ENCODE measurements at regions not wholly inside any gene's neighbourhood (a gene's known extent, or its start where the extent isn't known, plus 50 kb on each side); places are given as distances from the start of the nearest gene placed in this dataset.

GRCh38 chr6:138677538-138677937 lies 96.0 kb upstream of the CCDC28A start:
- no peak overlapping the region for H2BK12ac ChIP-seq (ENCODE audit: insufficient read length, low read depth, low read length)
- H3K27ac ChIP-seq (ENCODE audit: insufficient read length, low read depth, low read length), result no peak overlapping the region
- H3K27me3 Mint-ChIP-seq (ENCODE audit: low read depth), result no peaks in the 10 kb centered on the region
- H2AK5ac ChIP-seq (ENCODE audit: insufficient read length, low read length), result no peak overlapping the region
- no CpG with 5 or more reads among the region's 6 CpGs for WGBS (ENCODE audit: extremely low coverage, insufficient read length, low lambda C conversion rate)
- H3K36me3 Mint-ChIP-seq (ENCODE audit: insufficient read depth in 1 of 3, low read depth in 3 of 3), result peaks cover 0 to 11% (median 7%) of the 10 kb centered on the region in 3 experiments
- H3K4me2 ChIP-seq (ENCODE audit: insufficient read depth, insufficient read length, low read length), result no peak overlapping the region
- no peak overlapping the region for H3K9ac ChIP-seq (ENCODE audit: extremely low read depth, insufficient read length, low read length)
- no peak overlapping the region for H3K4ac ChIP-seq (ENCODE audit: low read depth, low read length)
- H4K5ac ChIP-seq (ENCODE audit: insufficient read length, low read depth, low read length), result no peak overlapping the region
- H3K23me2 ChIP-seq (ENCODE audit: insufficient read length, low read depth, low read length, poor library complexity, severe bottlenecking), result no peaks in the 10 kb centered on the region
- H3K79me1 ChIP-seq (ENCODE audit: insufficient read depth, low read depth, low read length, poor library complexity, severe bottlenecking), result no peaks in the 10 kb centered on the region
- H4K8ac ChIP-seq (replicated peaks; ENCODE audit: insufficient read length, low read depth, low read length), result no peak overlapping the region
- H3K4me1 Mint-ChIP-seq, result peaks cover 12 to 13% of the 10 kb centered on the region in 2 experiments; a peak in 3 of 4 replicates
- H3K27me3 ChIP-seq (ENCODE audit: insufficient read depth, low read length), result no peaks in the 10 kb centered on the region
- no peaks in the 10 kb centered on the region; a peak in 1 of 5 replicates for H3K9me3 Mint-ChIP-seq
- no peak overlapping the region for H2BK15ac ChIP-seq (ENCODE audit: low read depth, low read length)
- no peaks in the 10 kb centered on the region for H3K4me1 ChIP-seq (ENCODE audit: insufficient read depth, low read length)
- peaks cover 2% of the 10 kb centered on the region; the same call in 1 of the 2 replicates for H3K79me2 ChIP-seq (ENCODE audit: insufficient read depth, low read length)
- peak overlapping the region in 1 of 3 experiments; percentile 68; a peak in 2 of 7 replicates for H3K27ac Mint-ChIP-seq
- H2BK5ac ChIP-seq (ENCODE audit: insufficient read length, low read length), result no peak overlapping the region
- no peak overlapping the region for H2BK20ac ChIP-seq (ENCODE audit: low read depth, low read length, poor library complexity, severe bottlenecking)
- no peak overlapping the region for H2AFZ ChIP-seq (ENCODE audit: low read length)
- H3K23ac ChIP-seq (ENCODE audit: insufficient read length, low read depth, low read length), result no peak overlapping the region
- no peak for DNase-seq
- no peak overlapping the region for H3K4me3 Mint-ChIP-seq
- no peak overlapping the region for H3T11ph ChIP-seq (ENCODE audit: low read length)
- no peaks in the 10 kb centered on the region for H4K20me1 ChIP-seq (ENCODE audit: control insufficient read depth, insufficient read depth, insufficient read length)
- H3K18ac ChIP-seq (ENCODE audit: insufficient read length, low read depth, low read length), result no peak overlapping the region
- TF ChIP-seq, protein P1, sequence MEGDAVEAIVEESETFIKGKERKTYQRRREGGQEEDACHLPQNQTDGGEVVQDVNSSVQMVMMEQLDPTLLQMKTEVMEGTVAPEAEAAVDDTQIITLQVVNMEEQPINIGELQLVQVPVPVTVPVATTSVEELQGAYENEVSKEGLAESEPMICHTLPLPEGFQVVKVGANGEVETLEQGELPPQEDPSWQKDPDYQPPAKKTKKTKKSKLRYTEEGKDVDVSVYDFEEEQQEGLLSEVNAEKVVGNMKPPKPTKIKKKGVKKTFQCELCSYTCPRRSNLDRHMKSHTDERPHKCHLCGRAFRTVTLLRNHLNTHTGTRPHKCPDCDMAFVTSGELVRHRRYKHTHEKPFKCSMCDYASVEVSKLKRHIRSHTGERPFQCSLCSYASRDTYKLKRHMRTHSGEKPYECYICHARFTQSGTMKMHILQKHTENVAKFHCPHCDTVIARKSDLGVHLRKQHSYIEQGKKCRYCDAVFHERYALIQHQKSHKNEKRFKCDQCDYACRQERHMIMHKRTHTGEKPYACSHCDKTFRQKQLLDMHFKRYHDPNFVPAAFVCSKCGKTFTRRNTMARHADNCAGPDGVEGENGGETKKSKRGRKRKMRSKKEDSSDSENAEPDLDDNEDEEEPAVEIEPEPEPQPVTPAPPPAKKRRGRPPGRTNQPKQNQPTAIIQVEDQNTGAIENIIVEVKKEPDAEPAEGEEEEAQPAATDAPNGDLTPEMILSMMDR (conservative IDR thresholded peaks at IDR 0.05), result no peak
- no peak overlapping the region for H2BK120ac ChIP-seq (ENCODE audit: low read depth, low read length, poor library complexity, severe bottlenecking)
- no peak overlapping the region for H3K56ac ChIP-seq (ENCODE audit: insufficient read length, low read depth, low read length)
- no peak overlapping the region for H3K14ac ChIP-seq (ENCODE audit: insufficient read depth, low read length)
- no peaks in the 10 kb centered on the region for H3K9me3 ChIP-seq (ENCODE audit: control insufficient read depth, low read depth, low read length)
- H4K91ac ChIP-seq (ENCODE audit: insufficient read length, low read depth, low read length), result no peak overlapping the region
